WI38 (cell line): ENCODE measurements at regions not wholly inside any gene's neighbourhood (a gene's known extent, or its start where the extent isn't known, plus 50 kb on each side); places are given as distances from the start of the nearest gene placed in this dataset.

Experiments
- H3K4me3 ChIP-seq: 2 replicates; pipeline ENCODE4 v1.5.1; 2011; ENCODE audit warnings: low read depth, mild to moderate bottlenecking, control low read depth, low read length
- CTCF ChIP-seq: IDR thresholded peaks from 2 replicates; pipeline ENCODE4 v1.5.1; 2012; ENCODE audit warnings: low read depth, mild to moderate bottlenecking, control low read depth, low read length

- H3K4me3 ChIP-seq, result no peak overlapping the region
- TF ChIP-seq CTCF, result no peak
These were observed 99.1 kb downstream of the UQCRFS1 start for GRCh38 chr19:29113838-29114237.

GRCh38 chr19:29111576-29111975 is 101.4 kb downstream of the UQCRFS1 start:
- H3K4me3 ChIP-seq, result no peak overlapping the region
- TF ChIP-seq CTCF, result no peak

GRCh38 chr19:29107831-29108230 is 105.1 kb downstream of the UQCRFS1 start:
- TF ChIP-seq CTCF, result no peak
- no peak overlapping the region for H3K4me3 ChIP-seq

GRCh38 chr19:29106346-29106885 is 106.5 kb downstream of the UQCRFS1 start:
- no peak for TF ChIP-seq CTCF
- no peak overlapping the region for H3K4me3 ChIP-seq

GRCh38 chr19:29105629-29106292 is 107.2 kb downstream of the UQCRFS1 start:
- TF ChIP-seq CTCF, result no peak
- H3K4me3 ChIP-seq, result no peak overlapping the region

GRCh38 chr19:29104605-29105241 is 108.2 kb downstream of the UQCRFS1 start:
- no peak overlapping the region for H3K4me3 ChIP-seq
- TF ChIP-seq CTCF, result no peak

GRCh38 chr19:29098863-29099481 is 114.0 kb downstream of the UQCRFS1 start:
- TF ChIP-seq CTCF, result no peak
- no peak overlapping the region for H3K4me3 ChIP-seq
